COR-L47 (cell line): ENCODE measurements at regions not wholly inside any gene's neighbourhood (a gene's known extent, or its start where the extent isn't known, plus 50 kb on each side); places are given as distances from the start of the nearest gene placed in this dataset.

Experiments
- DNase-seq: peaks from one replicate; lab custom pipeline; 2025; lab: John Stamatoyannopoulos, UW

DNA sequence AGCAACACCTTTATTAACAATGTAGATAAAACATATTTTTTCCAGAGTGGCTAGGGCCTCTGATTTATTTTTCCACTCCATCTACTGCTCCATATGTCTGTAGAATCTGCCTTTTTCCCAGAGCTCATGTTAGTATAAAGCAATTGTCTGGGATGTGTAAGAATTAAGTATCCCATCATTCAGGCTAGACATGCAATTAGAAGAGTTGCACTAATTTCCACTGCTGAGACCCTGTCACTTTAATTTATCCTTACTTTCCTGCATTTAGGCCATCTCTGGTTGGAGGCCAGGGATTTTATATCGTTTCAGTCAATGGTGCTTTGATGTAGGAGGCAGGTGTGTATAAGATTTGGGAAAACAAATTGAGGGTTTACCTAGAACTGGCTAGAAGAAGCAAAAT, 286.1 kb upstream of the POU3F2 start:
- DNase-seq: no peak

DNA sequence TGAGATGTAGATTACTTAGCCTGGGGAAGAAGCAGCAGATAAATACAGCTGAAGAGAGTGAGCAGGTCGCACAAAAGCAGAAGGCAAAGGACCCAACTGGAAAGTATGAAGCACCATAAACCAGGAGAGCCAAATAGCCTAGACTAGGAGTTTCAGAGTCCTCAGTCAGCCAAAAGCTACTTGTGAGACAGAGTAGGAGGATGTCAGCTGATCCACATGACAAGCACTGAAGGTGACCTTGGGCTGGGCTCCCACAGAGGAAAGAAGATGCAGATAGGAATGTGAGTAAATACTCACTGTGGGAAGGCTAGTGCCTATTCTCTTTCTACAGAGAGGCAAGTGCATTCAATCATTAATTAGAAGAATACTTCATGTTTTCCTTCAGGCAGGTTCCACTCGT, 274.0 kb upstream of the POU3F2 start:
- no peak for DNase-seq

DNA sequence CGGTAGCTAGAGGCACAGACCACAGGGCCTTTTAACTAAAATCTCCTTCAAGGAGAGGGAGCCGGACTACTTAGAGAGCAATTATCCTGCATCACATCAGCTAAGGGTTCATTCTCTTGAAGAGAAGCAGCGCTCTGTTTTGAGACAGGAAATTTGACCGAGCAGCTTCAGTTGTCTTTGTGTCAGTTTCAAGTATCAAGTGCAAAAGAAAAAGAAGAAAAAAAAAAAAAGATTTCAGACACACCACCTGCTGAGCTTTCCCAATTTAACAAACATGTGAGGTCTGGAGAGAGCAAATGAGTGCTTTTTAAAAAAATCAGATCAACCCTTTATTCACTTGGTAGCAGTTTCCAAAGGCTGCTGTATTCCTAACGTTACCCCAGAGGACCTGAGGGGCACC, 273.5 kb upstream of the POU3F2 start:
- no peak for DNase-seq

DNA sequence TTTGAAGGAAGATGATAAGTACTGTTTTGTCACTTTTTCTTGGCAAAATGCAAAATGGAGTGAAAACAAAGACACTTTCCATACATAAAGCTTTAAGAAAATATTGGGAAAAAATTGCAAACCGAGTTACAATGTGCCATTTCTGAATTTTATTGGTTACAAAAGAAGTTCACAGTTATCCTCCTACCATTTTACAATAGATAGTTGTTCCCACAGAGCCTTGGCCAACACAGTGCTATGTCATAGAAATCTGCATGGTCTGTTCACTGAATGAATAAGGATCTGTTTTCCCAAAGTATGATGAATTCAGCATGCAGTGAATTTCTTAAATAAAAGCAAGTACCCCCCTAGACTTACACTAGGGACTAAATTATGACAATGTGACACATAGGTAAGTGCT, 268.2 kb upstream of the POU3F2 start:
- DNase-seq: no peak

DNA sequence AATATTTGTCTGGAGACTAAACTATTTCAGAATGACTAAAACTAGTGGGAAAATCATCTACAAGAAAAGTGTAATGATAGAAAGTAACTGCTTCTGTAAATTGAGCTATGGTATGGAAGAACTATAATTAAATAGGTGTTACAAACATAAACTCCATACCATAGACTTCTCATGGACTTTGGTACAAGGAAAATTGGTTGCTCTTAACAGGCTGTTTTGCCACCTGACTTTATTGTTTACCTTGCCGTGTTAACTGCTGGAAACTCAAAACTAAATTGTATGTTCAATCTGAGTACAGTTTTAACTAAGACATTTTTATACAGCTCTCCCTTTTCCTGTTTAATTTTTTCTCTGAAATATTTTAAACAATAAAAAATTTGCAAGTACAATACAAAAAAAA, 261.8 kb upstream of the POU3F2 start:
- no peak for DNase-seq

DNA sequence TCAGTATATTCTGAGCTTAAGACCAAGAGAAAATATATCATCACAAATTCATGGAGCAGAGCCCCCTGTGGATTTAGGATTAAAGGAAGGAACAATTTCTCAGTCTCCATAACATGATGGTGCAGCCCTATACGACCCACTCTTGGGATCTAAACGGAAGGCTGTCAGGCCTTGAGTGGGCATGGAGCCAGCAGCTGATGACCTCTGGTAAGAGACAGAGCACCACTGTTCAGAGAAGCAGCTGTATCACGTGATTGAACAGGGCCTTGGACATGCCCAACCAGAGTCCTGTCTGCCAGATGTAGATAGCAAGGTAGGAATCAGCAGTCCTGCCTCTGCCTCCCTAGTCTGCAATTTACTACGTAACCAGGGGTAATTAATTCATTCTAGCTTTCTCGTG, 259.4 kb upstream of the POU3F2 start:
- no peak for DNase-seq

DNA sequence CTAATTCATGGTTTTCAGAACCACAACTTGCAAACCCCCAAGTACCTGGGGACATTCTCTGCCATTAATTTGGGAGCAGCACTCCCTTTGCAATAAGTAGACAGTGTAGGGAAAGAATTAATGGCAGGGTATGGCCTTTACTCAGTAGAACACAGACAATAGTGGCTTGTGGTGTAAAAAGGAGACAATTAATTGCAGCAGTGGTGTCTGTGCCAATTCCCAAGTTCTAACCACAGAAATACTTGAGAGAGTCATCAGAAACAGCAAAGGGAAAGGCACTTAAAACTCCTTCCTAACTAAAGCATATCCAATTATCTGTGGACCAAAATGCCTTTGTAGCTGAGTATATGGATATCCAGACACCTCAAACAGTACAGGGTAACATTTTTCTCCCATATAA, 257.6 kb upstream of the POU3F2 start:
- no peak for DNase-seq

DNA sequence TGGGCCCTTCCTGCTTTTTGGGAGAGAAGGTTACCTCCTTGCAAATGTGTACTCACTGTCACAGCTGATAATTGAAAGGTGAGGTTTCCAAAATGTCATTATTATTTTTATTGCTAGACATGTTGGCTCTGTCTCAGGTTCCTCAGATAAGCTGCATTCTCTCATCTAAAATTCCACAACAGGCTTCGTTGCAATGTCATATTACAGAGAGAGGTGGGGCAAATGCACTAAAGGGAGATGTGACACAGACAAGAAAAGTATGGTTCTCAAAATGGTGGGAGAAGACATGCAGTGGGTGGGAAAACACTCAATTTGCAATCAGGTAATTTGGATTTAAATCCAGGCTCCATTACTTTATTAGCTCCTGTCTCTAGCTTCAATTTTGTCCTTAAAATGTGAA, 256.4 kb upstream of the POU3F2 start:
- no peak for DNase-seq

DNA sequence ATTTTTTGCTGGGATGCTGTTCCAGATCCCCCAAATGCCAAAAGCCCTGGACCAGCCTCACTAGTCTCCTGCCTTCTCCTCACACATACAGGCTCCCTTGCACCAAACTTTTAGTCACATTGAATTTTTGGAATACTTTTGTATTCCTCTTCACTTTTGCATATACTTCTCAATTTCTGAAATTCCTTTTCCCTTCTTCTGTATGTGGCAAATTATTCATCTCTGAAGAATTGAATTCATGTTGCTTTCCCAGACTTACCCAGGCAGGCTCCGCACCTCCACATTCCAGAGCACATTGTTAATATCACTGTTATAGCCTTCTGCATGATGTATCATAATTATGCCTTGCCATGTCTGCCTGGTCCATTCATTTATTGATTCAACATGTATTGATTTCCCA, 255.3 kb upstream of the POU3F2 start:
- no peak for DNase-seq

DNA sequence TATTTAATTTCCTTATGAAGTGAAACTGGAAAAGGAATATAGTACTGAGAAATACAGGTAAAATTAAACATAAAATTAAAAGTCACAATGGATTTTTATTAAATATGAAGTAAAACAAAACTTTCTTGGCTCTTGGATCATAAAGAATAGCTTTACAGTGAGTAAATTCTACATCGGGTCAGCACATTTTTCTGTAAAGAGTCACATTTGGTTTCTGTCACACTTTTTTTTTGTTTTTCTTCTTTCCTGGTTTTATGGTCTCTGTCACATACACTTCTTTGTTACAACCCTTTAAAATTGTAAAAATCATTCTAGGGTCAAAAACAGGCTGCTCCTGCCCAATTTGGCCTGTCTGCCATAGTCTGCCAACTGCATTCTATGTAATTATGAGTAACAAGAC, 254.4 kb upstream of the POU3F2 start:
- no peak for DNase-seq

DNA sequence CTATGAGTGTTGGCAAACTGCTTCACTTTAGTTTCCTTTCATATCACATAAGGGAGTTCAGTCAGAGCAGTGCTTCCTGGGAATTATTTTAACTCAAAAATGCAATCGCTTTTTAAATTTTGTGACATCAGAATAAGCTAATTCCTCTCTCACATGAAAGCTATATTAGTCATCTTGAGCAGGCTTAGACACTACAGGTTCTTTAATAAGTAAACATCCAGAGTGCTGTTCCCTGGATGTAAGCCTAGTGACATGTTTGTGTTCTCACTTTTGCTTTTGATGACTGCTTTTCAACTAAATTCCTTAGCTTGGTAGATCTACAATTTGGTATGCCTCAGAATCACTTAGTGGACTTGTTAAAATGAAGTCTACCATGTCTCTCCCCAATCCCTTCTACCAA, 252.7 kb upstream of the POU3F2 start:
- no peak for DNase-seq

DNA sequence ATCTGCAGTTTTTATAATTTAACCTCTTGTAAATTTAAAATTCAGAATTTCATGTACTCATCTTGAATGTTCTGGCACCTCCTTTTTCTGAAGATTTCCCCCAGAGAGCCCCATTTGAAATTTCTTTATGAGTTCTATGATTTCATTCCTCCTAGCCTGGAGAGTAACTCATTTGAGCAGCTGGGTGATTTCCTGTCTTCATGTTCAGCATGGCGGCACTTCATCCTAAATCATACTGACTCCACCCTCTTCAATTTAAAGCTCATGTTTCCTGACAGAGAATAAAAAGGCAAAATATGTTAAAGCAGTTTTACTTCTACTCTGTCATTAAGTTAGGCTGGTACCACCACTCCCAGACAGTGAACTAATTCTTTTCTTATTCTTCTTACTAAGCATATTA, 250.9 kb upstream of the POU3F2 start:
- DNase-seq: no peak

DNA sequence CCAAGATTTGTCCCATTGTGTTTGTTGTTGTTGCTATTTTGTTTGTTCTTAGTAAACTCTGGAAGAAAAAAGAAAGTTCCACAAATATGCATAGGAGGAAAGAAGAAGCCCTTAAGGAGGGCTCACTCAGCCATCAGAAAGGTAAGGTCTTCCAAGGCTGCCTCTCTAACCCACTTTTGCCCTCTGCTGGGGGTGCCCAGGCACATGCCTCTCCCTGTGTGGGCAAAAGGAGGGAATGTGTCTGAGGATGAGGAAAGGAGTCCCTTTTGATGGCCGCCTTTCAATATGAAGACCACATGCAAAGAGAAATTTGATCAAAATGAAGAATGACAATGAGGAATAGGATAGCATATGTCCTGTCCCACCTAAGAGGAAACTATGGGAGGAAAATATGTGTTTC, 248.2 kb upstream of the POU3F2 start:
- DNase-seq: no peak

DNA sequence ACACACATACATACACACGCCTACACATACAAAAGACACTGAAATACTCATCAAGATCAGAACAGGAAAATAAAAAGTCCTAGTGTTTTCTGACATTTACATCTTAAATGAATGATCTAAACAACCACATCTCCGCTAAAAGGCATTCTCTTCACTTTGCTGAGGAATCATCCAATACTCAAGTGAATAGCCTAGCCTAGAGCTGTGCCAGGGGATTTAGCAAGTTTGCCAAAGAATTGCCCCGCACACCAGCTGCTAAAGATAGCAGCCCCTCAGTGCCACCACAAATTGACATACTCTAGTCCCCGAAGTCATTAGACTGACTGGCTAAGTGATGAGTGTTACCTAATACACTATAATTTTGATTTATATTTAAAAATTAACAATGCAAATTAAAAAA, 246.8 kb upstream of the POU3F2 start:
- DNase-seq: no peak

DNA sequence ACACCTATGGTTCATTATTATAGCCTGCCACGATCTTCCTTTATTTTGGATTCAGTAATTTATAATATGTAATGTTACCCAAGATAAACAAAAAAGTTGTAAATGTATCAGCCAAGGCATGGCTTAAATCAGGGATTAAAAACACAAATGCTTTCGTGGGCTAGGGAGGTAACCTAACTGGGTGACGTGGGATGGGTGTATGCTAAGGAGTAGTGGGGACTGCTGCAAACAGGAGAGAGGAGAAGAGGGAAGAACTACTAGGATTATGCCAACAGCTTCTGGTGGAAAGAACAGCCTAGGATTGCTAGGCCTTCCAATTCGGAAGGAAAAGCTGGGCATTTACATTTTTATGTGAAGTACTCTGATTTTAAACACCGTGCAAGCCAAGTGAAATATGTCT, 244.8 kb upstream of the POU3F2 start:
- DNase-seq: no peak

DNA sequence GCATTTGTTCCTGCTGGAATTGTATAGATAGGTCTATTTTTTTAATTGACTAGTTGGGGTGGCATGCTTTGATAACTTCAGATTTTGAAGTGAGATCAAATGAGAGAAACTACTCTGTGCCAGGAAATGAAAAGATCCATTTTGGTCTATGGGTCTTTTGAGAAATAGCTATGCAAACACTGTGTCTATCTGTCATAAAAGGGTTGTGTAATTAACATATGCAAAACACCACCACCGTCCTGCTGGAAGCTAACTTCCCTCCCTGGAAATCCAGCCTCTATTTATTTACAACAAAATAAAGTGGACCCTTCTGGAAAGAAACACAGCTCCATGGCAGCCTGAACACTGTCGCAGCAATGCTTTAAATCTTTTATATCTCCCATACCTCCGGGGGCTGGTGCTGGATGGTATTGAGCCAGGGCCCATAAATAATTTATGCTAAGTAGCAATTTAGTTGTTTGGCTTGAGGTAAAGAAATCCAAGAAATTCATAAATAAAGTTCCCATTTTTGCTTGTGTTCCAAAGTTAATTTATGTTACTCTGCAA, 244.2 kb upstream of the POU3F2 start:
- no peak for DNase-seq

DNA sequence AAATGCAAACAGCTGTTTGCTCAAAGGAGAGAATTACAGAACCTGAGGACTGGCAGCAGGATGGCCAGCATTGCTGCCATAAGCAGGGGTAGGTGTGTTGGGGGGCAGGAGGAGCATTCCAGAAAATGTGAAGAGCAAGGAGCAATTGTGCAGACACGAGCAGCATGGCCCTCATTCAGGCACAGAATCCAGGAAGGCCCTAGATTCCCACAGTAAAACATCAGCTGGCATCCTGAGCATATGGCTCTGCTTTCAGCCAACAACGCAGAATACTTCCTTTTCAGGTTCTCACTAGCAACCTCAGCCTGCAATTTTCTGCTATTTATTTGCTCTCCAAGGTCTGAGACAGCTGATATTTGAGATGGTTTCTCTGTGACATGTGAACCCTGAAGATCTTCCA, 243.4 kb upstream of the POU3F2 start:
- no peak for DNase-seq

DNA sequence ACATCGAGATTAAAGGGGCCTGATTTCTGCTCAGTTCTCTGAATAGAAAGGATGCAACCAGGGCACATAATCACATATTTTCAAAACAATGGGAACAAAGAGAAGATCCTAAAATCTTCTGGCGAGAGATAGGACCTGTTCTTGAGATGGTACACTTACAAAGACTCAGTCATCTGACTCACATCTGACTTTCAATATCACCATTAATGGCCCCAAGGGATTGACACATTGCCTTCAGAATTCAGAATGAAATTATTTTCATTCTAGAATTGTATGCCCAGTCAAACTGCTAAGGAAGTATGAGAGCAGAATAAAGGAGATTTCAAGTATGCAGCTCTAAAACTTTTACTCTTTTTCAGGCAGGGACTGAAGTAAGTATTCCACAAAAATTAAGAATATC, 240.7 kb upstream of the POU3F2 start:
- DNase-seq: no peak

DNA sequence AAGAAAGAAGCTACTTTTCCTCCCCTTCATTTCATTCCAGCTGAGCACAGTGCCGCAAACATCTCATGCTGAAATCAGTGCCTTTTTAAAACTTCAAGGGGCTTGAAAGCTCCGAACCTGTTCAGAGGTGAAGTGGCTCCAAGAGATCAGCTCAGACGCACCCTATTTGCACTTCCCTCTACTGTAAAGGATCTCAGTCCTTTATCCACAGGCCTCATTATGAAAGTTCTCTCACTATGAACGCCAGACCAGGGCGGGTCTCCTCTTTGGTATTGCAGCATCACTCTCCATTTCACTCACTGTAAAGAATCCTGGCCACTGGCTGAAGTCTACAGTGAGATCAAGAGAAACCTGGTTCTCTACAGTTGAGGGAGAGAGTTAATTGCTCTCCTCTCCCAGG, 232.7 kb upstream of the POU3F2 start:
- no peak for DNase-seq

DNA sequence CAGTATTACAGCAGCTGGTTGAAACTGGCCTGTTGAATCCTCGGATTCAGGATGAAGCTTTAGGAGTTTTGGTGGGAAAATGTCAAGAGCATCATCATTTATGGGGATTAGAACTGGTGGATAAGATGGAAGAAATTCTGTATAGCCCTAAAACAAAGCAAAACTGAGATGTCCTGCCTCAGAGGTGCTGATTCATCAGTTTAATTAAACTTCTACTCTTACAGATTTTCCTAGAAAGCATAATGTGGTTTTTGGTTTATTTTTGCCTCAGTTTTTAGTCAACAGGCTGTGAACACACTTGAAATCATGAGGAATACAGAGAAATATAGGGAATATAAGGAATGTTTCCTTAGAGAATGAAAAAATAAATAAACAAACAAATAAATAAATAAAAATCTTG, 228.7 kb upstream of the POU3F2 start:
- no peak for DNase-seq

DNA sequence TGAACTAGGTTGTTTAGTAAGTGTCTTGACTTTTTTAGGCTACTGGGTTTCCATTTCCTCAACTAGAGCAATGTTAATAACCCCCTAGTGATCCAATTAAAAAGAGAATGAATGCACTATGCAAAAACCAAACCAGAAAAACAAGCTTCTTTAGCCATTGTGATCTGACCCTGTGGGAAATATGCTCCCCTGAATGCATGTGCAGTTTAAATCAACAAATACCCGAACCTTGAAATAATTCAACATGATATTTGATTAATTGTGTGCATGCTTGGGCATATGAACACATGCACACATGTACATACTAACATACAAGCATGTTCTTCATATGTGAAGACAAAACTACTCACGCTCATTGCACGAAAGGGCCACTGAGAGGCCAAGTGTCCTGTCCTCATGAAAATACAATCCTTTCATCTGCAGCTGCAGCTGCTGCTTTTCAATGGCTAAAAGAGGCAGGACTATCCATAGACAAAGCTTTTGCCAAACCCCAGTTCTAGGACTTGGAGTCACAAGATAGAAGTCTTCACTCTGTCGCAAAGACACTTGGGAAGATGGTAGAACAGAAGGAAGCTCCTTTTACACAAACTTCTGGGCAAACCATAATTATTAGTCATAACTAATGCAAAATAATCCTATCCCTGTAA, 207.1 kb upstream of the POU3F2 start:
- DNase-seq: no peak

DNA sequence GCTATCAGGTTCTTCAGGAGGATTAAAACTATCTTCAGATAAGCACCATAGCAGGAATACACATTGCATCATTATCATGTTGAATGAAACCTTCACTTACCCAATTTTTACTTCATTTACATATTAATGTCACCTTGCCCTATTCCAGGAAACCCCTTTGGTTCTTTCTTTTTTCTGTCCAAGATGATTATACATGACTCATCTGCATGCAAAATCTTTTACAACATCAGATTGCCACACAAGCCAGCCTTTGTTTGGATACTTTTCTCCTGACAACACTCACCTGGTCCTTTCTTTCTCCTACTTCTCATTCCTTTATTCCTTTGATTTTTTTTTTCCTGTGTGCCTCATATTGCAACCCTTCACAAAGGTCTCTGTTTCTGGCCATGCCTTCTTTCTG, 200.5 kb upstream of the POU3F2 start:
- no peak for DNase-seq

DNA sequence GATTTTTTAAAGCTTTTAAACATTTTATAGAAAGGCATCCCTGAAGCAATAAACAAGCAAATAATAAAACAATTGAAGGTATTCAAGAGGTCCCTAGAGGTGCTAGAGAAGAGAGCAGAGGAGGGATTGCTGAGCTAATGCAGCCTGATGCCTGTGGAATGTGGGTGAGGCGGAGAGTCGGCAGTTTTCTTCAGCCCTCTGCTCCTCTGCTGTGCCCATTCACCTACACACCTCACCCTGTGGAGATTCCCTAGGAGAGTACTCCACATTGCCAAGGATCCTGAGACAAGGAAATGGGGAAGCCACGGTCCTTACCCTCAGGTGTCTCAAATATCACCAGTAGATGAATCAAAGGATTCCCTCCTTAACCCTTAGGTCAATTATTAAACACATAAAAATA, 199.8 kb upstream of the POU3F2 start:
- no peak for DNase-seq

DNA sequence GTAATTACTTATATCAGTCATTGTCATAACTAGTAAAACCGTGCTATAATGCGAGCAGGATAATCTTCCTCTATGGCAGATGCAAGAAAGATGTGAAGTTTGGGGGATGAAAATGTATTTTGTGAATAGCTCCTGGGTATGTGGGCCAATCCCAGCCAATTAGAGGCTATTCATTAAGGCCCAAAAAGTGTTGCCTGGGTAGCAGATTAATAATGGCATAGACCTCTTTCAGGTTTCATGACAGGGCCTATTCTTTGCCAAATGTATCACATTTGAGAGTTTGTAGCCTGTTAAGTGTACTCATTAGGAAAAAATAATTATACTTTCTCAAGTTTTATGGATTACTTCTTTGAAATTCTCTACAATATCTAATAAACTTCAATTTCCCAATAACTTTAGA, 199.2 kb upstream of the POU3F2 start:
- no peak for DNase-seq

DNA sequence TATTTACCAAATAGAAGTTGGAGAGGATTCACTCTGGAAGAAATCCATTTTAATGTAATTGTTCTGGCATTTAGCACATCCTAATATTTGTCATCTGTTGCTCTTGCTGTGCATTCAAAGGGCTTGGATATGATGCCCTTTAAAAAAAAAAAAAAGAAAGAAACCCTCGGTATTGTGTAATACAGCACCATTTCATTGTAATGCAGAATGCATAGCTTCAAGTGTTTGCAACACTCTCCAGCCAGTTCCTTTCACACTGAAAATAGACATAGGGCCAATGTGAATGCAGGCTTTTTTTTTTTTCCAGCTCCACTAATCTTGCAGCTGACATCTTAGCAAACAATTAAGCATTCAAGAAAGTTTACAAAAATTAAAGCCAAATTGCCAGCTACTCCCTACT, 197.4 kb upstream of the POU3F2 start:
- no peak for DNase-seq
